Liver (tissue), 3 donors: ENCODE measurements at regions not wholly inside any gene's neighbourhood (a gene's known extent, or its start where the extent isn't known, plus 50 kb on each side); places are given as distances from the start of the nearest gene placed in this dataset.

Experiments
- ATF3 ChIP-seq: IDR thresholded peaks from 2 replicates; pipeline ENCODE4 v1.6.1; 2016; ENCODE audit warnings: antibody characterized with exemption
- CTCF ChIP-seq: fragments of 150-350 bp; IDR thresholded peaks from 2 replicates; pipeline ENCODE4 v1.5.1; 2017; ENCODE audit warnings: improper control_type of control experiment, low read depth, low read length; ENCODE audit not compliant: missing input control
- GABPA ChIP-seq, 2 donors: IDR thresholded peaks in 1 of 2; conservative IDR thresholded peaks in 1 of 2; 2 replicates each; pipeline ENCODE4 v1.6.1; 2016; ENCODE audit warnings: antibody characterized with exemption in 2 of 2, mild to moderate bottlenecking in 1 of 2, moderate library complexity in 1 of 2
- JUND ChIP-seq, 2 donors: IDR thresholded peaks; 2 replicates each; pipeline ENCODE4 v1.6.1; 2016; ENCODE audit warnings: antibody characterized with exemption in 2 of 2
- MAX ChIP-seq: IDR thresholded peaks from 2 replicates; pipeline ENCODE4 v1.6.1; 2016; ENCODE audit warnings: antibody characterized with exemption
- TAF1 ChIP-seq: conservative IDR thresholded peaks from 2 replicates; pipeline ENCODE4 v1.6.1; 2016; ENCODE audit warnings: antibody characterized with exemption, mild to moderate bottlenecking
- ZBTB33 ChIP-seq: IDR thresholded peaks from 2 replicates; pipeline ENCODE4 v1.6.1; 2016; ENCODE audit warnings: antibody characterized with exemption
- donor health status: healthy.
- donor health status: healthy.

GRCh38 chr14:101354726-101355125, 206.6 kb upstream of the DIO3 start:
- no peak for TF ChIP-seq CTCF
- no peak for TF ChIP-seq MAX
- no peak for TF ChIP-seq GABPA (IDR thresholded peaks at IDR 0.05 in 1 of 2, conservative IDR thresholded peaks at IDR 0.05 in 1 of 2)
- no peak for TF ChIP-seq ATF3
- no peak for TF ChIP-seq TAF1
- no peak for TF ChIP-seq ZBTB33
- TF ChIP-seq JUND (IDR thresholded peaks at IDR 0.05), result no peak
